ENCODE measurements at regions not wholly inside any gene's neighbourhood (a gene's known extent, or its start where the extent isn't known, plus 50 kb on each side); places are given as distances from the start of the nearest gene placed in this dataset.

DNA sequence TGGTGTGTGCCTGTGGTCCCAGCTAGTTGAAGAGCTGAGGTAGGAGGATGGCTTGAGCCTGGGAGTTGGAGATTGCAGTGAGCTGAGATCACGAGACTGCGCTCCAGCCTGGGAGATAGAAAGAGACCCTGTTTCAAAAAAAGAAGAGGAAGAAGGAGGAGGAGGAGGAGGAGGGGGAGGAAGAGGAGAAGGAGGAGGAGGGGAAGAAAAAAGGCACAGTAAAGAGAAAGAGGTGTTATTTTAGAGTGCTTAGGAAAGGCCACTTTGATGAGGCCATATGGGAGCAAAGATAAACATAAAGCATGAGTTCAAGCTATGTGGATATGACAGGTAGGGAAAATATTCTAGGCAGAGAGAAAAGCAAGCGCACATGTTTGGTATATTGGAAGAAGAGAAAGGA, 154.1 kb upstream of the BTG1 start:
- BruUV-seq (replicated peaks), result no TSS peak
- no peaks in the 10 kb centered on the region for H4K20me1 ChIP-seq (ENCODE audit: control insufficient read depth, insufficient read depth)
- intact Hi-C loops (cut with micrococcal nuclease; ENCODE audit: unreplicated experiment), result no loop called here
- H3K4me1 ChIP-seq (ENCODE audit: control insufficient read depth, insufficient read depth, low read length), result no peaks in the 10 kb centered on the region; the same call in 1 of the 2 replicates
- ATAC-seq (no peak), DNase-seq (ENCODE audit: low read depth, low spot score) (no peak), FAIRE-seq (no peak)
- H2AFZ ChIP-seq (ENCODE audit: control insufficient read depth, low read depth, low read length), result no peak overlapping the region
- H3K27ac ChIP-seq (ENCODE audit: control insufficient read depth, insufficient read depth), result no peak overlapping the region
- ChIA-PET POLR2A (interaction anchor here (0.5 to 1.7 kb wide), 2 partner anchors 64 to 104 kb away, joined by 4 read pairs; no protein-coding TSS in a partner anchor), RAD21 (ENCODE audit: unreplicated experiment) (no interaction called here), CTCF (interaction anchor here (0.6 to 1.3 kb wide), 2 partner anchors 14 to 29 kb away, joined by 3 read pairs; no protein-coding TSS in a partner anchor), SMC1A (ENCODE audit: uncharacterized antibody, unreplicated experiment) (interaction anchor here (1.2 kb wide), 1 partner anchor 32 kb away, joined by 4 read pairs; no protein-coding TSS in a partner anchor)
- in situ Hi-C loops (cut with MboI), result no loop called here
- no peak overlapping the region for H3K4me3 ChIP-seq
- WGBS (ENCODE audit: insufficient coverage, insufficient replicate concordance, low lambda C conversion rate, missing lambda C conversion rate), result 96% methylated on average over 3 of the region's 3 CpGs
- H3K79me2 ChIP-seq (ENCODE audit: control insufficient read depth, insufficient read depth, low read length), result no peaks in the 10 kb centered on the region
- no peaks in the 10 kb centered on the region for H3K27me3 ChIP-seq (replicated peaks in 1 of 2; ENCODE audit: control insufficient read depth in 2 of 2, insufficient read depth in 2 of 2, low read length in 1 of 2)
- H3K9me3 ChIP-seq (replicated peaks; ENCODE audit: control insufficient read depth, insufficient read depth, low read length), result no peaks in the 10 kb centered on the region; the same call in 2 of the 3 replicates
- no peak overlapping the region for H3K4me2 ChIP-seq (ENCODE audit: control insufficient read depth, insufficient read depth)
- no peak overlapping the region for H3K9ac ChIP-seq (ENCODE audit: control insufficient read depth, insufficient read depth, low read length)
- no peaks in the 10 kb centered on the region for H3K36me3 ChIP-seq (ENCODE audit: control insufficient read depth in 2 of 2, insufficient read depth in 2 of 2, low read length in 1 of 2)
- no peak for TF ChIP-seq ZSCAN29 (IDR thresholded peaks at IDR 0.05)
- TF ChIP-seq, protein P1, sequence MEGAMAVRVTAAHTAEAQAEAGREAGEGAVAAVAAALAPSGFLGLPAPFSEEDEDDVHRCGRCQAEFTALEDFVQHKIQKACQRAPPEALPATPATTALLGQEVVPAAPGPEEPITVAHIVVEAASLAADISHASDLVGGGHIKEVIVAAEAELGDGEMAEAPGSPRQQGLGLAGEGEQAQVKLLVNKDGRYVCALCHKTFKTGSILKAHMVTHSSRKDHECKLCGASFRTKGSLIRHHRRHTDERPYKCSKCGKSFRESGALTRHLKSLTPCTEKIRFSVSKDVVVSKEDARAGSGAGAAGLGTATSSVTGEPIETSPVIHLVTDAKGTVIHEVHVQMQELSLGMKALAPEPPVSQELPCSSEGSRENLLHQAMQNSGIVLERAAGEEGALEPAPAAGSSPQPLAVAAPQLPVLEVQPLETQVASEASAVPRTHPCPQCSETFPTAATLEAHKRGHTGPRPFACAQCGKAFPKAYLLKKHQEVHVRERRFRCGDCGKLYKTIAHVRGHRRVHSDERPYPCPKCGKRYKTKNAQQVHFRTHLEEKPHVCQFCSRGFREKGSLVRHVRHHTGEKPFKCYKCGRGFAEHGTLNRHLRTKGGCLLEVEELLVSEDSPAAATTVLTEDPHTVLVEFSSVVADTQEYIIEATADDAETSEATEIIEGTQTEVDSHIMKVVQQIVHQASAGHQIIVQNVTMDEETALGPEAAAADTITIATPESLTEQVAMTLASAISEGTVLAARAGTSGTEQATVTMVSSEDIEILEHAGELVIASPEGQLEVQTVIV (IDR thresholded peaks at IDR 0.05; ENCODE audit: borderline replicate concordance, partially characterized antibody), result no peak
- TF ChIP-seq HDGF (IDR thresholded peaks at IDR 0.05), result no peak
- no peak for TF ChIP-seq NFIC (IDR thresholded peaks at IDR 0.05; ENCODE audit: low read depth, low read length)
- no peak for TF ChIP-seq YY1 (IDR thresholded peaks at IDR 0.05; ENCODE audit: low read depth, low read length)
- no peak for TF ChIP-seq MYC (IDR thresholded peaks at IDR 0.05; ENCODE audit: insufficient read depth, insufficient read length, insufficient replicate concordance, low read length, severe bottlenecking)
- TF ChIP-seq SREBF1 (IDR thresholded peaks at IDR 0.05; ENCODE audit: low read length), result no peak
- no peak for TF ChIP-seq BCL11A (IDR thresholded peaks at IDR 0.05; ENCODE audit: low read depth, low read length)
- TF ChIP-seq TBL1XR1 (IDR thresholded peaks at IDR 0.05; ENCODE audit: low read depth, low read length), result no peak
- TF ChIP-seq, protein P2, sequence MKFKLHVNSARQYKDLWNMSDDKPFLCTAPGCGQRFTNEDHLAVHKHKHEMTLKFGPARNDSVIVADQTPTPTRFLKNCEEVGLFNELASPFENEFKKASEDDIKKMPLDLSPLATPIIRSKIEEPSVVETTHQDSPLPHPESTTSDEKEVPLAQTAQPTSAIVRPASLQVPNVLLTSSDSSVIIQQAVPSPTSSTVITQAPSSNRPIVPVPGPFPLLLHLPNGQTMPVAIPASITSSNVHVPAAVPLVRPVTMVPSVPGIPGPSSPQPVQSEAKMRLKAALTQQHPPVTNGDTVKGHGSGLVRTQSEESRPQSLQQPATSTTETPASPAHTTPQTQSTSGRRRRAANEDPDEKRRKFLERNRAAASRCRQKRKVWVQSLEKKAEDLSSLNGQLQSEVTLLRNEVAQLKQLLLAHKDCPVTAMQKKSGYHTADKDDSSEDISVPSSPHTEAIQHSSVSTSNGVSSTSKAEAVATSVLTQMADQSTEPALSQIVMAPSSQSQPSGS (IDR thresholded peaks at IDR 0.05; ENCODE audit: low read length), result no peak
- TF ChIP-seq CBFB (IDR thresholded peaks at IDR 0.05; ENCODE audit: low read depth), result no peak
- TF ChIP-seq, protein P3, sequence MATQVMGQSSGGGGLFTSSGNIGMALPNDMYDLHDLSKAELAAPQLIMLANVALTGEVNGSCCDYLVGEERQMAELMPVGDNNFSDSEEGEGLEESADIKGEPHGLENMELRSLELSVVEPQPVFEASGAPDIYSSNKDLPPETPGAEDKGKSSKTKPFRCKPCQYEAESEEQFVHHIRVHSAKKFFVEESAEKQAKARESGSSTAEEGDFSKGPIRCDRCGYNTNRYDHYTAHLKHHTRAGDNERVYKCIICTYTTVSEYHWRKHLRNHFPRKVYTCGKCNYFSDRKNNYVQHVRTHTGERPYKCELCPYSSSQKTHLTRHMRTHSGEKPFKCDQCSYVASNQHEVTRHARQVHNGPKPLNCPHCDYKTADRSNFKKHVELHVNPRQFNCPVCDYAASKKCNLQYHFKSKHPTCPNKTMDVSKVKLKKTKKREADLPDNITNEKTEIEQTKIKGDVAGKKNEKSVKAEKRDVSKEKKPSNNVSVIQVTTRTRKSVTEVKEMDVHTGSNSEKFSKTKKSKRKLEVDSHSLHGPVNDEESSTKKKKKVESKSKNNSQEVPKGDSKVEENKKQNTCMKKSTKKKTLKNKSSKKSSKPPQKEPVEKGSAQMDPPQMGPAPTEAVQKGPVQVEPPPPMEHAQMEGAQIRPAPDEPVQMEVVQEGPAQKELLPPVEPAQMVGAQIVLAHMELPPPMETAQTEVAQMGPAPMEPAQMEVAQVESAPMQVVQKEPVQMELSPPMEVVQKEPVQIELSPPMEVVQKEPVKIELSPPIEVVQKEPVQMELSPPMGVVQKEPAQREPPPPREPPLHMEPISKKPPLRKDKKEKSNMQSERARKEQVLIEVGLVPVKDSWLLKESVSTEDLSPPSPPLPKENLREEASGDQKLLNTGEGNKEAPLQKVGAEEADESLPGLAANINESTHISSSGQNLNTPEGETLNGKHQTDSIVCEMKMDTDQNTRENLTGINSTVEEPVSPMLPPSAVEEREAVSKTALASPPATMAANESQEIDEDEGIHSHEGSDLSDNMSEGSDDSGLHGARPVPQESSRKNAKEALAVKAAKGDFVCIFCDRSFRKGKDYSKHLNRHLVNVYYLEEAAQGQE (IDR thresholded peaks at IDR 0.05; ENCODE audit: low read depth, low read length), result no peak
- TF ChIP-seq SUPT20H (IDR thresholded peaks at IDR 0.05; ENCODE audit: borderline replicate concordance, control insufficient read depth, low read depth, low read length), result no peak
- TF ChIP-seq, protein P4, sequence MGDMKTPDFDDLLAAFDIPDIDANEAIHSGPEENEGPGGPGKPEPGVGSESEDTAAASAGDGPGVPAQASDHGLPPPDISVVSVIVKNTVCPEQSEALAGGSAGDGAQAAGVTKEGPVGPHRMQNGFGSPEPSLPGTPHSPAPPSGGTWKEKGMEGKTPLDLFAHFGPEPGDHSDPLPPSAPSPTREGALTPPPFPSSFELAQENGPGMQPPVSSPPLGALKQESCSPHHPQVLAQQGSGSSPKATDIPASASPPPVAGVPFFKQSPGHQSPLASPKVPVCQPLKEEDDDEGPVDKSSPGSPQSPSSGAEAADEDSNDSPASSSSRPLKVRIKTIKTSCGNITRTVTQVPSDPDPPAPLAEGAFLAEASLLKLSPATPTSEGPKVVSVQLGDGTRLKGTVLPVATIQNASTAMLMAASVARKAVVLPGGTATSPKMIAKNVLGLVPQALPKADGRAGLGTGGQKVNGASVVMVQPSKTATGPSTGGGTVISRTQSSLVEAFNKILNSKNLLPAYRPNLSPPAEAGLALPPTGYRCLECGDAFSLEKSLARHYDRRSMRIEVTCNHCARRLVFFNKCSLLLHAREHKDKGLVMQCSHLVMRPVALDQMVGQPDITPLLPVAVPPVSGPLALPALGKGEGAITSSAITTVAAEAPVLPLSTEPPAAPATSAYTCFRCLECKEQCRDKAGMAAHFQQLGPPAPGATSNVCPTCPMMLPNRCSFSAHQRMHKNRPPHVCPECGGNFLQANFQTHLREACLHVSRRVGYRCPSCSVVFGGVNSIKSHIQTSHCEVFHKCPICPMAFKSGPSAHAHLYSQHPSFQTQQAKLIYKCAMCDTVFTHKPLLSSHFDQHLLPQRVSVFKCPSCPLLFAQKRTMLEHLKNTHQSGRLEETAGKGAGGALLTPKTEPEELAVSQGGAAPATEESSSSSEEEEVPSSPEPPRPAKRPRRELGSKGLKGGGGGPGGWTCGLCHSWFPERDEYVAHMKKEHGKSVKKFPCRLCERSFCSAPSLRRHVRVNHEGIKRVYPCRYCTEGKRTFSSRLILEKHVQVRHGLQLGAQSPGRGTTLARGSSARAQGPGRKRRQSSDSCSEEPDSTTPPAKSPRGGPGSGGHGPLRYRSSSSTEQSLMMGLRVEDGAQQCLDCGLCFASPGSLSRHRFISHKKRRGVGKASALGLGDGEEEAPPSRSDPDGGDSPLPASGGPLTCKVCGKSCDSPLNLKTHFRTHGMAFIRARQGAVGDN (IDR thresholded peaks at IDR 0.05), result no peak

Measured in GM12878 (cell line).